Heart left ventricle (tissue), 16 donors: ENCODE measurements at regions not wholly inside any gene's neighbourhood (a gene's known extent, or its start where the extent isn't known, plus 50 kb on each side); places are given as distances from the start of the nearest gene placed in this dataset.

Experiments used
- ATAC-seq, 4 donors: fragments of 200-7000 bp; cut with Tn5 transposase; one replicate each; pipeline ENCODE4 v1.9.1; 2020 to 2022; ENCODE audit warnings: moderate library complexity in 4 of 4, mild to moderate bottlenecking in 3 of 4, moderate number of reproducible peaks in 1 of 4
- DNase-seq, 5 donors: peaks; one replicate each; pipeline ENCODE4 v3.0.0-alpha.2; 2020
- H3K27ac ChIP-seq, 12 donors: fragments of 200-600 bp; sonication (generic) in 4 of 12; one replicate each; pipeline versions ENCODE4 v1.5.0 to v1.8.0; 2016 to 2022; ENCODE audit warnings: mild to moderate bottlenecking in 2 of 12
- H3K27me3 ChIP-seq, 9 donors: fragments of 200-600 bp; sonication (generic) in 2 of 9; one replicate each; pipeline versions ENCODE4 v1.5.1 to v1.8.0; 2016 to 2022; ENCODE audit warnings: mild to moderate bottlenecking in 3 of 9
- H3K36me3 ChIP-seq, 9 donors: fragments of 200-600 bp; sonication (generic) in 2 of 9; one replicate each; pipeline versions ENCODE4 v1.5.0 to v1.8.0; 2018 to 2022; ENCODE audit warnings: mild to moderate bottlenecking in 2 of 9
- H3K4me1 ChIP-seq, 12 donors: fragments of 200-600 bp; sonication (generic) in 4 of 12; one replicate each; pipeline versions ENCODE4 v1.5.0 to v1.8.0; 2016 to 2022; ENCODE audit warnings: mild to moderate bottlenecking in 3 of 12
- H3K4me3 ChIP-seq, 12 donors: fragments of 200-600 bp; sonication (generic) in 4 of 12; one replicate each; pipeline versions ENCODE4 v1.5.0 to v1.8.0; 2017 to 2022; ENCODE audit warnings: mild to moderate bottlenecking in 9 of 12, moderate library complexity in 4 of 12
- H3K9me3 ChIP-seq, 12 donors: fragments of 200-600 bp; sonication (generic) in 4 of 12; one replicate each; pipeline versions ENCODE4 v1.5.0 to v1.8.0; 2016 to 2022; ENCODE audit warnings: mild to moderate bottlenecking in 1 of 12
- POLR2A ChIP-seq, 2 donors: fragments of 450-650 bp; IDR thresholded peaks; one replicate each; pipeline ENCODE4 v1.6.1; 2017; ENCODE audit warnings: antibody characterized with exemption in 2 of 2, mild to moderate bottlenecking in 2 of 2, moderate library complexity in 2 of 2
- WGBS, 4 donors: extraction: QIAGEN DNeasy Blood & Tissue Kit in 2 of 4; methylation state at CpG; one replicate each; pipeline versions ENCODE4 v1.1.5 to v1.1.7; 2013 to 2018; 5-methylcytosine and 5-hydroxymethylcytosine counted together
- intact Hi-C, 10 donors: fragments of 100-400 bp; cut with DNase I; formaldehyde crosslinking; loops; one replicate each; pipeline versions ENCODE4 v1.11.1 to v1.14.2; 2022
- TF ChIP-seq, protein P1 (sequence below), 12 donors: fragments of 200-600 bp; sonication (generic) in 4 of 12; IDR thresholded peaks; one replicate each; pipeline versions ENCODE4 v1.5.0 to v1.8.0; 2018 to 2022; ENCODE audit warnings: antibody characterized with exemption in 12 of 12, mild to moderate bottlenecking in 5 of 12
- donor health status: ischemic (EF 13 %, LVEDD 7.1; RV severe dilation, severe dysfunction).
- donor health status: healthy with polysubstance abuse.
- donor health status: DM: no; HTN: yes; CAD: no.
- donor health status: DM: no; HTN: no; CAD: no.
- donor health status: ischemic (EF 25% LVEDD 6.9; RV normal size, moderate dysfunction).
- donor health status: ischemic (EF 25% LVEDD 5.7; RV mildly dilated, moderate dysfunction).
- donor health status: healthy.
- donor health status: DM: yes; HTN: yes; CAD: no.
- donor health status: ischemic (EF 35%, LVEDD 5.7; RV mildly dilated, moderate dysfunction).
- donor health status: nonischemic (EF 11% LVEDD 7.7; RV severe dilation, severe dysfunction).
- donor health status: DM: yes; HTN: yes; CAD: no.
- donor health status: PGD.
- donor health status: ischemic (EF 29% LVEDD 5.4; RV normal size, mild dysfunction).
- donor health status: nonischemic (EF 23%, LVEDD 6.1; RV moderate dilation, normal function).

DNA sequence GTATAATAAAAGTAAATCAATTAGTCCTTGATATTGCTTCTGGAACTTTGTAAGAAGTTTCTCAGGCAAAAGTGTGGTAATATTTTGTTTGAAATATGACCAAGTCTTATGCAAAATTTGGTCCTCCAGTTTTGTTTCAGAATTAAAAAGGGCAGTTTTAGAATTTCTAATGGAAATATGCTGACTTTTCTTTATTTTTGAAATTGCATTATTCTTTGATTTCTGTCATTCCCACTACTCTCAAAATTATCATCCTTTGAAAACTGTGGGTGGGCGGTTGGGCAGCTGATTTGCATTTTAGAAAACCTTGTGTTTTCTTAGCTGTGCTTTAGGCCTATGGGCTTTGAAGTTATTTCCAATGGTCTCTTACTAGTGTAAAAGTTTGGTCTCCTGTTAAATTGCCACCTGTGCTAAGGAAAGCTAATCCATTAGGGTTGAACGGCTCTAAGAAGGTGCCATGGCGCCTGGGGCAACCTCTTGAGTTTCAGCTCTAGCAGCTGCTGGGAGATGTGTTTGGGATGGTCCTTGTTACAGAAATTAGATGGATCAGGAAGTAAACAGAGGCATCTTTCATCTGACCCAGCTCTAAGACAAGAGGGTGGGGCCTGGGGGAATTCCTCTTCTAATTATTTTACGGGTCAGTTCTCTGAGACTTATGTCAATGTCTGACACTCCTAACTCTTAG lies 880.8 kb upstream of the SLC35B3 start:
- no peaks in the 10 kb centered on the region for H3K4me1 ChIP-seq
- no peak overlapping the region for H3K27ac ChIP-seq
- TF ChIP-seq, protein P1, sequence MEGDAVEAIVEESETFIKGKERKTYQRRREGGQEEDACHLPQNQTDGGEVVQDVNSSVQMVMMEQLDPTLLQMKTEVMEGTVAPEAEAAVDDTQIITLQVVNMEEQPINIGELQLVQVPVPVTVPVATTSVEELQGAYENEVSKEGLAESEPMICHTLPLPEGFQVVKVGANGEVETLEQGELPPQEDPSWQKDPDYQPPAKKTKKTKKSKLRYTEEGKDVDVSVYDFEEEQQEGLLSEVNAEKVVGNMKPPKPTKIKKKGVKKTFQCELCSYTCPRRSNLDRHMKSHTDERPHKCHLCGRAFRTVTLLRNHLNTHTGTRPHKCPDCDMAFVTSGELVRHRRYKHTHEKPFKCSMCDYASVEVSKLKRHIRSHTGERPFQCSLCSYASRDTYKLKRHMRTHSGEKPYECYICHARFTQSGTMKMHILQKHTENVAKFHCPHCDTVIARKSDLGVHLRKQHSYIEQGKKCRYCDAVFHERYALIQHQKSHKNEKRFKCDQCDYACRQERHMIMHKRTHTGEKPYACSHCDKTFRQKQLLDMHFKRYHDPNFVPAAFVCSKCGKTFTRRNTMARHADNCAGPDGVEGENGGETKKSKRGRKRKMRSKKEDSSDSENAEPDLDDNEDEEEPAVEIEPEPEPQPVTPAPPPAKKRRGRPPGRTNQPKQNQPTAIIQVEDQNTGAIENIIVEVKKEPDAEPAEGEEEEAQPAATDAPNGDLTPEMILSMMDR (IDR thresholded peaks at IDR 0.05): no peak
- TF ChIP-seq POLR2A (IDR thresholded peaks at IDR 0.05): no peak
- intact Hi-C loops: no loop called here
- DNase-seq (no peak), ATAC-seq (no peak)
- no peaks in the 10 kb centered on the region for H3K36me3 ChIP-seq
- H3K4me3 ChIP-seq: no peak overlapping the region
- 80 to 91% (median 88%) methylated on average over 4 of the region's 4 CpGs for WGBS, 4 donors
- no peaks in the 10 kb centered on the region for H3K27me3 ChIP-seq
- no peaks in the 10 kb centered on the region for H3K9me3 ChIP-seq

GRCh38 chr6:9308284-9308683 lies 872.9 kb upstream of the SLC35B3 start:
- ATAC-seq: no peak
- H3K4me1 ChIP-seq: peaks cover 0 to 5% (median 0%) of the 10 kb centered on the region in 12 donors
- 53 to 64% (median 53%) methylated on average over 4 of the region's 4 CpGs for WGBS, 4 donors

GRCh38 chr6:9307786-9308185 lies 872.4 kb upstream of the SLC35B3 start:
- TF ChIP-seq POLR2A (IDR thresholded peaks at IDR 0.05): no peak
- Histone ChIP-seq H3K27ac (no peak overlapping the region), H3K27me3 (no peaks in the 10 kb centered on the region), H3K9me3 (no peaks in the 10 kb centered on the region), H3K36me3 (no peaks in the 10 kb centered on the region), H3K4me1 (peaks cover 0 to 5% (median 0%) of the 10 kb centered on the region in 12 donors), H3K4me3 (no peak overlapping the region)
- 79 to 86% (median 84%) methylated on average over 2 of the region's 2 CpGs for WGBS, 4 donors
- DNase-seq (no peak), ATAC-seq (no peak)
- intact Hi-C loops: no loop called here

More at GRCh38 chr6:9308284-9308683, 872.9 kb upstream of the SLC35B3 start:
- Histone ChIP-seq H3K27ac (no peak overlapping the region), H3K36me3 (no peaks in the 10 kb centered on the region), H3K4me3 (no peak overlapping the region), H3K9me3 (no peaks in the 10 kb centered on the region), H3K27me3 (no peaks in the 10 kb centered on the region)
- TF ChIP-seq, protein P1 (IDR thresholded peaks at IDR 0.05): no peak
- TF ChIP-seq POLR2A (IDR thresholded peaks at IDR 0.05): no peak
- intact Hi-C loops: no loop called here
- no peak for DNase-seq

- H3K36me3 ChIP-seq: no peaks in the 10 kb centered on the region
- DNase-seq (no peak), ATAC-seq (peak in 1 of 4 donors; percentile 57)
- no peak for TF ChIP-seq POLR2A (IDR thresholded peaks at IDR 0.05)
- no peaks in the 10 kb centered on the region for H3K27me3 ChIP-seq
- WGBS, 4 donors: 56 to 60% (median 58%) methylated on average over 3 of the region's 3 CpGs
- H3K9me3 ChIP-seq: no peaks in the 10 kb centered on the region
- H3K27ac ChIP-seq: no peak overlapping the region
- intact Hi-C loops: no loop called here
- peaks cover 0 to 5% (median 0%) of the 10 kb centered on the region in 12 donors for H3K4me1 ChIP-seq
- H3K4me3 ChIP-seq: no peak overlapping the region
Measured at GRCh38 chr6:9307187-9307586, 871.8 kb upstream of the SLC35B3 start.

GRCh38 chr6:9295644-9296043 lies 860.3 kb upstream of the SLC35B3 start:
- peaks cover 0 to 7% (median 0%) of the 10 kb centered on the region in 12 donors for H3K9me3 ChIP-seq
- no peaks in the 10 kb centered on the region for H3K36me3 ChIP-seq
- no peak for ATAC-seq
- no peak overlapping the region for H3K27ac ChIP-seq
- no peak for DNase-seq
- TF ChIP-seq POLR2A (IDR thresholded peaks at IDR 0.05): no peak
- TF ChIP-seq, protein P1 (IDR thresholded peaks at IDR 0.05): no peak
- WGBS, 4 donors: 51 to 64% (median 59%) methylated on average over 4 of the region's 4 CpGs
- intact Hi-C loops: no loop called here
- H3K4me1 ChIP-seq: no peaks in the 10 kb centered on the region
- H3K4me3 ChIP-seq: no peak overlapping the region
- no peaks in the 10 kb centered on the region for H3K27me3 ChIP-seq
